Nephron progenitor cell (in vitro differentiated cells): ENCODE measurements at regions not wholly inside any gene's neighbourhood (a gene's known extent, or its start where the extent isn't known, plus 50 kb on each side); places are given as distances from the start of the nearest gene placed in this dataset.
"Not testable (repeated sequence)": the region's sequence is repeated elsewhere in the genome, so short reads cannot be mapped to it uniquely, and the experiment has no call there.

Experiments
- DNase-seq: peaks from one replicate; pipeline ENCODE4 v3.0.0; 2021
- H3K27ac Mint-ChIP-seq: 2 replicates; pipeline ENCODE4 v1.8.0; 2021; ENCODE audit warnings: mild to moderate bottlenecking, moderate library complexity, mixed read lengths
- H3K27me3 Mint-ChIP-seq: 2 replicates; pipeline ENCODE4 v1.8.0; 2021; ENCODE audit warnings: mild to moderate bottlenecking, low read depth, mixed read lengths; ENCODE audit not compliant: poor library complexity
- H3K36me3 Mint-ChIP-seq: 2 replicates; pipeline ENCODE4 v1.8.0; 2021; ENCODE audit warnings: low read depth, mixed read lengths
- H3K4me1 Mint-ChIP-seq: 2 replicates; pipeline ENCODE4 v1.8.0; 2021; ENCODE audit warnings: mixed read lengths
- H3K4me3 Mint-ChIP-seq: 2 replicates; pipeline ENCODE4 v1.8.0; 2021; ENCODE audit warnings: mild to moderate bottlenecking, moderate library complexity, mixed read lengths
- H3K9me3 Mint-ChIP-seq: 2 replicates; pipeline ENCODE4 v1.8.0; 2021; ENCODE audit warnings: mild to moderate bottlenecking, moderate library complexity, mixed read lengths
- CTCF ChIP-seq: fragments of 200-600 bp; sonication (generic); IDR thresholded peaks from 2 replicates; pipeline ENCODE4 v1.5.0; 2021; ENCODE audit warnings: antibody characterized with exemption

GRCh38 chr4:189147005-189147929, 793.4 kb upstream of the FRG1 start:
- peaks cover 15% of the 10 kb centered on the region for H3K9me3 Mint-ChIP-seq
- no peak overlapping the region for H3K27ac Mint-ChIP-seq
- no peak for DNase-seq
- H3K36me3 Mint-ChIP-seq = no peaks in the 10 kb centered on the region
- no peak for TF ChIP-seq CTCF
- peaks cover 4% of the 10 kb centered on the region for H3K27me3 Mint-ChIP-seq
- H3K4me3 Mint-ChIP-seq = no peak overlapping the region
- no peaks in the 10 kb centered on the region for H3K4me1 Mint-ChIP-seq

GRCh38 chr4:189155083-189155482, 785.6 kb upstream of the FRG1 start:
- not testable (repeated sequence) for H3K36me3 Mint-ChIP-seq, H3K27ac Mint-ChIP-seq, H3K4me1 Mint-ChIP-seq, DNase-seq, H3K4me3 Mint-ChIP-seq, H3K27me3 Mint-ChIP-seq, H3K9me3 Mint-ChIP-seq

- Mint-ChIP-seq H3K36me3 (no peaks in the 10 kb centered on the region), H3K9me3 (no peaks in the 10 kb centered on the region), H3K4me1 (peaks cover 6% of the 10 kb centered on the region), H3K27ac (no peak overlapping the region), H3K4me3 (no peak overlapping the region), H3K27me3 (no peaks in the 10 kb centered on the region)
- no peak for DNase-seq
- no peak for TF ChIP-seq CTCF
Observed at GRCh38 chr4:189162073-189162789, 778.4 kb upstream of the FRG1 start.

GRCh38 chr4:189162888-189163287, 777.8 kb upstream of the FRG1 start:
- Mint-ChIP-seq H3K9me3 (no peaks in the 10 kb centered on the region), H3K27ac (no peak overlapping the region), H3K4me3 (no peak overlapping the region), H3K4me1 (peaks cover 6% of the 10 kb centered on the region), H3K27me3 (no peaks in the 10 kb centered on the region), H3K36me3 (no peaks in the 10 kb centered on the region)
- no peak for DNase-seq
- no peak for TF ChIP-seq CTCF

GRCh38 chr4:189176002-189176401, 764.7 kb upstream of the FRG1 start:
- Mint-ChIP-seq H3K27ac (no peak overlapping the region), H3K27me3 (no peaks in the 10 kb centered on the region)
- DNase-seq = no peak

More at GRCh38 chr4:189176002-189176401, 764.7 kb upstream of the FRG1 start:
- Mint-ChIP-seq H3K4me1 (peaks cover 4% of the 10 kb centered on the region), H3K4me3 (no peak overlapping the region), H3K36me3 (no peaks in the 10 kb centered on the region), H3K9me3 (no peaks in the 10 kb centered on the region)
- TF ChIP-seq CTCF = no peak
